Esophagus muscularis mucosa (tissue), 4 donors: ENCODE measurements at regions not wholly inside any gene's neighbourhood (a gene's known extent, or its start where the extent isn't known, plus 50 kb on each side); places are given as distances from the start of the nearest gene placed in this dataset.

ENCODE experiments used
- DNase-seq: peaks from one replicate; pipeline ENCODE4 v3.0.0-alpha.2; 2017; ENCODE audit errors: extremely low spot score
- H3K27ac ChIP-seq, 4 donors: fragments of 200-600 bp; sonication (generic); replicated peaks in 1 of 4; 1 replicate in 3 of 4; 2 replicates in 1 of 4; pipeline ENCODE4 v1.5.1; 2016 to 2019; ENCODE audit warnings: mild to moderate bottlenecking in 1 of 4
- H3K27me3 ChIP-seq, 4 donors: fragments of 200-600 bp; sonication (generic); one replicate each; pipeline versions ENCODE4 v1.5.1 to v1.6.0; 2016 to 2019
- H3K36me3 ChIP-seq, 4 donors: fragments of 200-600 bp; sonication (generic); one replicate each; pipeline ENCODE4 v1.5.1; 2016 to 2019
- H3K4me1 ChIP-seq, 4 donors: fragments of 200-600 bp; sonication (generic); one replicate each; pipeline ENCODE4 v1.5.1; 2016 to 2019
- H3K4me3 ChIP-seq, 4 donors: fragments of 200-600 bp; sonication (generic); 1 replicate in 2 of 4; 2 replicates in 2 of 4; pipeline ENCODE4 v1.5.1; 2016 to 2019; ENCODE audit warnings: mild to moderate bottlenecking in 4 of 4, moderate library complexity in 1 of 4
- H3K9me3 ChIP-seq, 4 donors: fragments of 200-600 bp; sonication (generic); 1 replicate in 3 of 4; 2 replicates in 1 of 4; pipeline ENCODE4 v1.5.1; 2016 to 2019
- CTCF ChIP-seq, 3 experiments: fragments of 200-600 bp in 2 of 3; fragments of 450-650 bp in 1 of 3; sonication (generic) in 2 of 3; IDR thresholded peaks; one replicate each; pipeline ENCODE4 v1.5.1; 2017 to 2019; ENCODE audit warnings: antibody characterized with exemption in 3 of 3, mild to moderate bottlenecking in 2 of 3, moderate library complexity in 1 of 3
- EP300 ChIP-seq: sonication (generic); formaldehyde crosslinking; IDR thresholded peaks from one replicate; pipeline ENCODE4 v1.6.1; 2017; ENCODE audit warnings: antibody characterized with exemption
- POLR2A ChIP-seq: fragments of 450-650 bp; IDR thresholded peaks from one replicate; pipeline ENCODE4 v1.6.1; 2017; ENCODE audit warnings: antibody characterized with exemption, moderate library complexity, mild to moderate bottlenecking, low read depth
- POLR2AphosphoS5 ChIP-seq, 2 donors: sonication (generic); formaldehyde crosslinking; IDR thresholded peaks; one replicate each; pipeline ENCODE4 v1.6.1; 2017; ENCODE audit warnings: antibody characterized with exemption in 2 of 2
- WGBS: methylation state at CpG from one replicate; pipeline ENCODE4 v1.1.5; 2018; 5-methylcytosine and 5-hydroxymethylcytosine counted together
- intact Hi-C: fragments of 100-400 bp; cut with DNase I; formaldehyde crosslinking; loops from one replicate; pipeline ENCODE4 v1.15.1; 2023

- Histone ChIP-seq H3K9me3 (no peaks in the 10 kb centered on the region), H3K36me3 (no peaks in the 10 kb centered on the region), H3K27ac (peak overlapping the region; percentile 60 to 70 (median 65)), H3K4me3 (peak overlapping the region; percentile 66 to 88 (median 72)), H3K4me1 (peaks cover 18 to 23% (median 19%) of the 10 kb centered on the region in 4 donors), H3K27me3 (peaks cover 0 to 61% (median 8%) of the 10 kb centered on the region in 4 donors)
- WGBS, result 28% methylated on average over 14 of the region's 33 CpGs
- no peak for DNase-seq
- TF ChIP-seq EP300 (no peak), POLR2AphosphoS5 (IDR thresholded peaks at IDR 0.05) (no peak), CTCF (IDR thresholded peaks at IDR 0.05) (no peak)
- intact Hi-C loops, result no loop called here
These were observed 54.2 kb upstream of the FHIP2A start for GRCh38 chr10:114767101-114767985.

DNA sequence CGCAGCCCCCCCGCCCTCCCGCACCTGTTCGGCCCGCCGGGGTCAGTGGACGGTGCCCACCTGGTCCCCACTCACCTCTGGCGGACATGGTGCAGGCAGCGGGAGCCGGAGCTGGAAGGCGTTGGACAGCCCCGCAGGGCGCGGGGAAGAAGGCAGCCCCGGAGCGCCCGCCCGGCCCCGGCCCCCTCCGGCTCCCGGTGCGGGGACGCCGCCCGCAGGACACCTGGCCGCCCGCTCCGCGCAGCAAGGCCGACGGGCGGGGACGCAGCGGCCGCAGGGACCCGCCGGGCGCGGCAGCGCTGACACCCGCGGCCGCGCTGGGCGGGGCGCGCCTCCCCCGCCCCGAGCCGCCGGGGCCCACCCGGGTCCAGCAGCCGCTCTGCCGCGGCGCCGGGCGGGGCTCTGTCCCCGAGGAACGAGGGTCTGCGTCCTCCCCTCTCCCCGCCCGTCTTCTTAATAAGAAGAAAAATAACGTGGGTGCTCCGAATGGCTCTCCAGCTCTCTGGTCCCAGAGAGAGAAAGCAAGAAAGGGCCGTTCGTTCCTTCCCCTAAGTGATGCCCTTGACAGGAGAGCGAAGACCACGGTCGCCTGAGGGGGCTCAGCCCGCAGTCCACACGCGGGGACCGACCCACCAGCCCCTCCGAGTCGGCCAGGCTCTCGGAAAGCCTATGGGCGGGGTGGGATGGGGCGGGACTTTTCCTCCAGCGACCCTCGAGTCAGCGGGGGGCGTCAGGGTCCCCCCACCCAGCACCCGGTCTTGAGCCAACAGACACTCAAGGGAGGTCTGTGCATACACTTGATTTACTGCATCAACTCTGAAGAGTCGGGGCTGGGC, 53.4 kb upstream of the FHIP2A start:
- WGBS, result 21% methylated on average over 2 of the region's 85 CpGs
- DNase-seq, result no peak
- H3K27ac ChIP-seq, result peak overlapping the region; percentile 60 to 70 (median 65)
- peaks cover 18 to 20% (median 19%) of the 10 kb centered on the region in 4 donors for H3K4me1 ChIP-seq
- H3K27me3 ChIP-seq, result peaks cover 0 to 52% (median 8%) of the 10 kb centered on the region in 4 donors
- no peak for TF ChIP-seq EP300
- no peak for TF ChIP-seq POLR2A
- TF ChIP-seq POLR2AphosphoS5 (IDR thresholded peaks at IDR 0.05), result no peak
- no peak for TF ChIP-seq CTCF (IDR thresholded peaks at IDR 0.05)
- intact Hi-C loops, result no loop called here
- H3K4me3 ChIP-seq, result peak overlapping the region; percentile 66 to 88 (median 72)
- no peaks in the 10 kb centered on the region for H3K9me3 ChIP-seq
- no peaks in the 10 kb centered on the region for H3K36me3 ChIP-seq

DNA sequence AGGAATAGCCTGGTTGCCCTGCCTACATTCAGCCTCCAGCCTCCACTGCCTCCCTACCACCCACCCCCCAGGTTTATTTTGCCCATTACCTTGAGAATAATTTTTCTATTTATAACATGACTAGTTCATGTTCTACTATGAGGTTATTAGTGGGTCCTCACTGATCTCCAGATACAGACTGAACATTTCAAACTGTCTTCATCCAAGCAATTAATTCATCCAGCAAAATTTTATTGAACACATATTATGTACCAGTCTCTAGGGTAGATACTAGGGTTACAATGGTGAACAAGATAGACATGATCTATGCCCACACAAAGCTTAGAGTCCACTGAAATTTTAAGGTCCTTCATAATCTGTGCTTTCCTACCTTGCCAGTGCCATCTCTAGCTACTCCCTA, 51.6 kb upstream of the FHIP2A start:
- Histone ChIP-seq H3K4me3 (no peak overlapping the region), H3K9me3 (no peaks in the 10 kb centered on the region), H3K27ac (no peak overlapping the region), H3K4me1 (peaks cover 7 to 19% (median 19%) of the 10 kb centered on the region in 4 donors), H3K36me3 (no peaks in the 10 kb centered on the region), H3K27me3 (peaks cover 0 to 34% (median 8%) of the 10 kb centered on the region in 4 donors)
- intact Hi-C loops, result no loop called here
- DNase-seq, result no peak
- TF ChIP-seq POLR2A (no peak), POLR2AphosphoS5 (IDR thresholded peaks at IDR 0.05) (no peak), EP300 (no peak), CTCF (IDR thresholded peaks at IDR 0.05) (no peak)

DNA sequence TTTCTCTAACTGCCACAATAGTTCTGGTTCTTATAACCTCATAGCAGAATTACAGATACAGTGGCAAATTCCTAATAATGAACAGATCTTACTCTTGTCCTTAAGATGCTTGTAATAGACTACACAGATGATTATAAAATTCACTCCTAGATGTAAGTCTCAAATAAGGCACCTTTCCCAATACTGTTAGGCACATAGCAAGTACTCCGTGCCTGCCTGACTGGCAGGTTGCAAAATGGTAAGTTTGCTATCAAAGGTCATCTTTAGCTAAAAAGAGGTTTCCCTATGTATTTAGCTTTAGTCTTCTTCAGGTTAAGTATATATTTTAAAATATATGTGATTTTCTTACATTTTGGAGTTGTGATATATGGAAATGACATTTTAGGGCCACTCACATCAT, 50.4 kb upstream of the FHIP2A start:
- 100% methylated on average over 1 of the region's 1 CpG for WGBS
- peaks cover 7 to 19% (median 19%) of the 10 kb centered on the region in 4 donors for H3K4me1 ChIP-seq
- no peaks in the 10 kb centered on the region for H3K36me3 ChIP-seq
- DNase-seq, result no peak
- H3K27ac ChIP-seq, result no peak overlapping the region
- intact Hi-C loops, result no loop called here
- no peak overlapping the region for H3K4me3 ChIP-seq
- TF ChIP-seq POLR2AphosphoS5 (IDR thresholded peaks at IDR 0.05), result no peak
- no peak for TF ChIP-seq EP300
- no peak for TF ChIP-seq CTCF (IDR thresholded peaks at IDR 0.05)
- TF ChIP-seq POLR2A, result no peak
- no peaks in the 10 kb centered on the region for H3K9me3 ChIP-seq
- H3K27me3 ChIP-seq, result peaks cover 0 to 23% (median 3%) of the 10 kb centered on the region in 4 donors
